SU-DHL-6 (cell line): ENCODE measurements at regions not wholly inside any gene's neighbourhood (a gene's known extent, or its start where the extent isn't known, plus 50 kb on each side); places are given as distances from the start of the nearest gene placed in this dataset.

Experiments
- H2AFZ ChIP-seq: fragments of 200-600 bp; sonication (generic); 2 replicates; pipeline ENCODE4 v1.6.1; 2014; ENCODE audit warnings: low read depth, mild to moderate bottlenecking, moderate library complexity, mixed read lengths, antibody characterized with exemption, low read length; ENCODE audit not compliant: severe bottlenecking
- H3F3A ChIP-seq: fragments of 200-600 bp; shearing (Covaris generic); 2 replicates; pipeline ENCODE4 v1.6.0; 2016; ENCODE audit warnings: antibody characterized with exemption, mild to moderate bottlenecking; ENCODE audit not compliant: insufficient read depth
- H3K27ac ChIP-seq: fragments of 200-600 bp; sonication (generic); 2 replicates; pipeline ENCODE4 v1.5.1; 2016; ENCODE audit warnings: low read depth, mild to moderate bottlenecking, low read length, moderate library complexity, mixed read lengths
- H3K27me3 ChIP-seq: fragments of 200-600 bp; sonication (generic), shearing (Covaris generic); 2 replicates; pipeline ENCODE4 v1.6.0; 2014; ENCODE audit warnings: mild to moderate bottlenecking, low read length
- H3K36me3 ChIP-seq: fragments of 200-600 bp; sonication (generic); 2 replicates; pipeline ENCODE4 v1.6.1; 2014; ENCODE audit warnings: mild to moderate bottlenecking, low read length, mixed read lengths
- H3K4me2 ChIP-seq: fragments of 300-600, 200-600 bp; shearing (Covaris generic), sonication (generic); 2 replicates; pipeline ENCODE4 v1.6.0; 2014; ENCODE audit warnings: low read length, low read depth, mild to moderate bottlenecking; ENCODE audit not compliant: poor library complexity, severe bottlenecking
- H3K4me3 ChIP-seq: fragments of 200-600 bp; sonication (generic); 2 replicates; pipeline ENCODE4 v1.5.1; 2014; ENCODE audit warnings: antibody characterized with exemption, low read length, mild to moderate bottlenecking, mixed read lengths; ENCODE audit not compliant: insufficient read depth, poor library complexity, severe bottlenecking
- H3K79me2 ChIP-seq: fragments of 200-600 bp; sonication (generic); 2 replicates; pipeline ENCODE4 v1.6.1; 2014; ENCODE audit warnings: mild to moderate bottlenecking, low read length, moderate library complexity; ENCODE audit not compliant: insufficient read depth
- H3K9ac ChIP-seq: fragments of 200-600 bp; sonication (generic); 2 replicates; pipeline ENCODE4 v1.7.0; 2014; ENCODE audit warnings: mild to moderate bottlenecking, low read length
- H3K9me2 ChIP-seq: fragments of 200-600 bp; sonication (generic); replicated peaks from 2 replicates; pipeline ENCODE4 v1.6.1; 2014; ENCODE audit warnings: low read length; ENCODE audit not compliant: insufficient read depth
- H3K9me3 ChIP-seq: fragments of 200-600 bp; sonication (generic); 2 replicates; pipeline ENCODE4 v1.6.1; 2014; ENCODE audit warnings: low read length, mixed read lengths; ENCODE audit not compliant: insufficient read depth
- H4K20me1 ChIP-seq: fragments of 200-600 bp; sonication (generic); 2 replicates; pipeline ENCODE4 v1.6.1; 2014; ENCODE audit warnings: low read depth, mild to moderate bottlenecking, antibody characterized with exemption, low read length, moderate library complexity, mixed read lengths
- CTCF ChIP-seq: fragments of 200-600 bp; sonication (generic); IDR thresholded peaks from one replicate; pipeline ENCODE4 v1.5.1; 2017; ENCODE audit warnings: antibody characterized with exemption, mild to moderate bottlenecking, low read length, moderate library complexity; ENCODE audit not compliant: insufficient read depth, poor library complexity, severe bottlenecking
- EZH2phosphoT487 ChIP-seq: fragments of 200-600 bp; sonication (generic), shearing (Covaris generic); conservative IDR thresholded peaks from 2 replicates; pipeline ENCODE4 v1.6.1; 2018; ENCODE audit warnings: mild to moderate bottlenecking, antibody characterized with exemption, low read length, moderate library complexity, mixed read lengths

- Histone ChIP-seq H2AFZ (no peak overlapping the region), H3K27ac (peak overlapping the region; percentile 99), H3K36me3 (no peaks in the 10 kb centered on the region), H3K9me2 (no peaks in the 10 kb centered on the region), H3K9me3 (no peaks in the 10 kb centered on the region), H3K27me3 (no peaks in the 10 kb centered on the region), H3K9ac (peak overlapping the region; percentile 70), H3F3A (peaks cover 77% of the 10 kb centered on the region), H3K4me2 (peak overlapping the region; percentile 92), H4K20me1 (no peaks in the 10 kb centered on the region), H3K4me3 (peak overlapping the region; percentile 31), H3K79me2 (no peaks in the 10 kb centered on the region)
- TF ChIP-seq EZH2phosphoT487 (no peak), CTCF (no peak)
Measured at GRCh38 chr10:11683529-11684320, 58.5 kb upstream of the ECHDC3 start.

GRCh38 chr10:11682851-11683250 is 59.3 kb upstream of the ECHDC3 start:
- peak overlapping the region; percentile 92 for H3K4me2 ChIP-seq
- no peaks in the 10 kb centered on the region for H3K27me3 ChIP-seq
- no peaks in the 10 kb centered on the region for H3K9me2 ChIP-seq
- peaks cover 79% of the 10 kb centered on the region for H3F3A ChIP-seq
- TF ChIP-seq EZH2phosphoT487 (no peak), CTCF (no peak)
- peak overlapping the region; percentile 99 for H3K27ac ChIP-seq
- no peaks in the 10 kb centered on the region for H3K36me3 ChIP-seq
- no peaks in the 10 kb centered on the region for H4K20me1 ChIP-seq
- peak overlapping the region; percentile 31 for H3K4me3 ChIP-seq
- no peak overlapping the region for H2AFZ ChIP-seq
- no peaks in the 10 kb centered on the region for H3K9me3 ChIP-seq
- H3K9ac ChIP-seq = peak overlapping the region; percentile 70
- H3K79me2 ChIP-seq = no peaks in the 10 kb centered on the region

GRCh38 chr10:11682267-11682683 is 59.9 kb upstream of the ECHDC3 start:
- TF ChIP-seq CTCF = no peak
- TF ChIP-seq EZH2phosphoT487 = no peak
- peaks cover 79% of the 10 kb centered on the region for H3F3A ChIP-seq
- H3K27ac ChIP-seq = peak overlapping the region; percentile 99
- no peaks in the 10 kb centered on the region for H4K20me1 ChIP-seq
- H2AFZ ChIP-seq = no peak overlapping the region
- no peaks in the 10 kb centered on the region for H3K27me3 ChIP-seq
- no peaks in the 10 kb centered on the region for H3K79me2 ChIP-seq
- no peaks in the 10 kb centered on the region for H3K9me2 ChIP-seq
- peak overlapping the region; percentile 92 for H3K4me2 ChIP-seq
- H3K36me3 ChIP-seq = no peaks in the 10 kb centered on the region
- H3K9ac ChIP-seq = peak overlapping the region; percentile 70
- H3K4me3 ChIP-seq = peak overlapping the region; percentile 31
- H3K9me3 ChIP-seq = no peaks in the 10 kb centered on the region
